Gastroesophageal sphincter (tissue), 4 donors: ENCODE measurements at regions not wholly inside any gene's neighbourhood (a gene's known extent, or its start where the extent isn't known, plus 50 kb on each side); places are given as distances from the start of the nearest gene placed in this dataset.

ENCODE experiments used
- ATAC-seq: fragments of 150-250 bp; one replicate; pipeline ENCODE4 v1.9.1; 2016; ENCODE audit warnings: mild to moderate bottlenecking, moderate library complexity
- H3K27ac ChIP-seq, 4 donors: fragments of 200-600 bp; sonication (generic) in 3 of 4; 1 replicate in 3 of 4; 2 replicates in 1 of 4; pipeline ENCODE4 v1.5.1; 2016 to 2019
- H3K27me3 ChIP-seq: fragments of 200-600 bp; sonication (generic); one replicate; pipeline ENCODE4 v1.5.1; 2019
- H3K36me3 ChIP-seq, 2 donors: fragments of 200-600 bp; sonication (generic); one replicate each; pipeline ENCODE4 v1.5.1; 2019; ENCODE audit warnings: control low read depth in 1 of 2
- H3K4me1 ChIP-seq, 3 donors: fragments of 200-600 bp; sonication (generic); 1 replicate in 2 of 3; 2 replicates in 1 of 3; pipeline ENCODE4 v1.5.1; 2016 to 2019; ENCODE audit warnings: control low read depth in 2 of 3
- H3K4me3 ChIP-seq, 2 donors: fragments of 200-600 bp; sonication (generic); one replicate each; pipeline ENCODE4 v1.5.1; 2019; ENCODE audit warnings: mild to moderate bottlenecking in 1 of 2, moderate library complexity in 1 of 2
- H3K9me3 ChIP-seq, 3 donors: fragments of 200-600 bp; sonication (generic); one replicate each; pipeline ENCODE4 v1.5.1; 2017 to 2019; ENCODE audit warnings: control low read depth in 2 of 3
- EP300 ChIP-seq: sonication (generic); formaldehyde crosslinking; IDR thresholded peaks from one replicate; pipeline ENCODE4 v1.6.1; 2017; ENCODE audit warnings: antibody characterized with exemption, mild to moderate bottlenecking
- POLR2A ChIP-seq, 2 donors: fragments of 450-650 bp; IDR thresholded peaks; one replicate each; pipeline ENCODE4 v1.6.1; 2017; ENCODE audit warnings: antibody characterized with exemption in 2 of 2, mild to moderate bottlenecking in 2 of 2, moderate library complexity in 1 of 2
- POLR2AphosphoS5 ChIP-seq: sonication (generic); formaldehyde crosslinking; IDR thresholded peaks from one replicate; pipeline ENCODE4 v1.6.1; 2017; ENCODE audit warnings: antibody characterized with exemption
- WGBS, 2 donors: methylation state at CpG; one replicate each; pipeline ENCODE4 v1.1.5; 2018; ENCODE audit warnings: low coverage in 1 of 2; 5-methylcytosine and 5-hydroxymethylcytosine counted together
- TF ChIP-seq, protein P1 (sequence below), 4 experiments: fragments of 200-600 bp in 2 of 4; fragments of 450-650 bp in 2 of 4; sonication (generic) in 1 of 4; IDR thresholded peaks; one replicate each; pipeline ENCODE4 v1.5.1; 2017 to 2019; ENCODE audit warnings: antibody characterized with exemption in 4 of 4, mild to moderate bottlenecking in 2 of 4, moderate library complexity in 2 of 4

DNA sequence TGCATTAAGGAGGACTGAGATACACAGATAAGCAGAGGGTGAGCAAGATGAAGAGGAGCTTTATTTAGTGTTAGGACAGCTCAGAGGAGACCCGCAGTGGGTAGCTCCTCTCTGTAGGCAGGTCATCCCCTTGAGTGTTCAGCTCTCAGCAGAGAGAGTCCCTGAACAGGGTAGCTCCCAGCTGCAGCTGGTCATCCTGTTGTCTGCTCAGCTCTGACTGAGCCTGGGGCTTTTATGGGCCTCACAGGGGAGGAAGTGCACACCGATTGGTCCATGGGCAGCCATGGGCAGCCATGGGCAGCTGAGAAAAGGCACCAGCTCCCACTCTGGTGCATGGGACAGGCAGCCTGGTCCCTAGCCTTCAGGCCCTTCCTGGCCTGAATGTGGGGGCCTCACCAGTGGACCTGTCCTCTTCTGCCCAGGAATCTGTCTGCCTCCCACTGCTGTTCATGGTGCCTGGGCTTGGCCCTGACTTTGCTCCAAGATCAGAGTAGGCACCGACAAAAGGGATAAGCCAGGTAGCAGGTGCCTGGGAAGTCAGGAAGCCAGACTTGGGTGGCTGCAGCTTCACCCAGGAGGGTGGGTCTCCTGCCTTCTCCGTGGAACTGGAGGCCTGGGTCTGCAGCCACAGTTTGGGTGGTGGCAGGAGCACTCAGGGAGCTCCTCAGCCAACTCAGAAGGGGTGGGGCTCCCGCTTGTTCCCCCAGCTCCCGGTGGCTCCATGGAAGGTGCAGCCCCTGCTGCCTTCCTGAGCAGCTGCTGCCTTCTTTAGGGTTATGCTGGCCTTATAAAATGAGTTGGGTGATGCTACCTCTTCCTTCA, 54.7 kb downstream of the MYEOV start:
- no peak for TF ChIP-seq EP300
- TF ChIP-seq POLR2AphosphoS5: no peak
- TF ChIP-seq, protein P1, sequence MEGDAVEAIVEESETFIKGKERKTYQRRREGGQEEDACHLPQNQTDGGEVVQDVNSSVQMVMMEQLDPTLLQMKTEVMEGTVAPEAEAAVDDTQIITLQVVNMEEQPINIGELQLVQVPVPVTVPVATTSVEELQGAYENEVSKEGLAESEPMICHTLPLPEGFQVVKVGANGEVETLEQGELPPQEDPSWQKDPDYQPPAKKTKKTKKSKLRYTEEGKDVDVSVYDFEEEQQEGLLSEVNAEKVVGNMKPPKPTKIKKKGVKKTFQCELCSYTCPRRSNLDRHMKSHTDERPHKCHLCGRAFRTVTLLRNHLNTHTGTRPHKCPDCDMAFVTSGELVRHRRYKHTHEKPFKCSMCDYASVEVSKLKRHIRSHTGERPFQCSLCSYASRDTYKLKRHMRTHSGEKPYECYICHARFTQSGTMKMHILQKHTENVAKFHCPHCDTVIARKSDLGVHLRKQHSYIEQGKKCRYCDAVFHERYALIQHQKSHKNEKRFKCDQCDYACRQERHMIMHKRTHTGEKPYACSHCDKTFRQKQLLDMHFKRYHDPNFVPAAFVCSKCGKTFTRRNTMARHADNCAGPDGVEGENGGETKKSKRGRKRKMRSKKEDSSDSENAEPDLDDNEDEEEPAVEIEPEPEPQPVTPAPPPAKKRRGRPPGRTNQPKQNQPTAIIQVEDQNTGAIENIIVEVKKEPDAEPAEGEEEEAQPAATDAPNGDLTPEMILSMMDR (IDR thresholded peaks at IDR 0.05): no peak
- TF ChIP-seq POLR2A (IDR thresholded peaks at IDR 0.05): no peak
- Histone ChIP-seq H3K36me3 (no peaks in the 10 kb centered on the region), H3K27ac (no peak overlapping the region), H3K9me3 (no peaks in the 10 kb centered on the region), H3K4me3 (no peak overlapping the region), H3K4me1 (no peaks in the 10 kb centered on the region), H3K27me3 (peaks cover 12% of the 10 kb centered on the region)
- WGBS, 2 donors: 80 to 82% methylated on average over 2 to 3 of the region's 6 CpGs
- no peak for ATAC-seq

- Histone ChIP-seq H3K27ac (no peak overlapping the region), H3K4me3 (no peak overlapping the region), H3K27me3 (peaks cover 25% of the 10 kb centered on the region), H3K9me3 (no peaks in the 10 kb centered on the region), H3K36me3 (no peaks in the 10 kb centered on the region), H3K4me1 (no peaks in the 10 kb centered on the region)
- TF ChIP-seq, protein P1 (IDR thresholded peaks at IDR 0.05): no peak
- no peak for TF ChIP-seq POLR2AphosphoS5
- TF ChIP-seq EP300: no peak
- TF ChIP-seq POLR2A (IDR thresholded peaks at IDR 0.05): no peak
- ATAC-seq: no peak
- WGBS, 2 donors: 83 to 100% methylated on average over 1 of the region's 1 CpG
These were observed 56.1 kb downstream of the MYEOV start for GRCh38 chr11:69350040-69350439.

- TF ChIP-seq POLR2AphosphoS5: no peak
- TF ChIP-seq EP300: no peak
- TF ChIP-seq, protein P1 (IDR thresholded peaks at IDR 0.05): no peak
- no peak for TF ChIP-seq POLR2A (IDR thresholded peaks at IDR 0.05)
- ATAC-seq: no peak
- Histone ChIP-seq H3K9me3 (no peaks in the 10 kb centered on the region), H3K27me3 (peaks cover 30% of the 10 kb centered on the region), H3K27ac (no peak overlapping the region), H3K4me3 (no peak overlapping the region), H3K4me1 (no peaks in the 10 kb centered on the region), H3K36me3 (no peaks in the 10 kb centered on the region)
These were observed 56.6 kb downstream of the MYEOV start for GRCh38 chr11:69350596-69350995.

GRCh38 chr11:69351460-69351859, 57.5 kb downstream of the MYEOV start:
- H3K4me3 ChIP-seq: no peak overlapping the region
- peaks cover 35% of the 10 kb centered on the region for H3K27me3 ChIP-seq
- no peaks in the 10 kb centered on the region for H3K36me3 ChIP-seq
- no peaks in the 10 kb centered on the region for H3K9me3 ChIP-seq
- H3K27ac ChIP-seq: no peak overlapping the region
- no peaks in the 10 kb centered on the region for H3K4me1 ChIP-seq
- ATAC-seq: no peak
- TF ChIP-seq POLR2A (IDR thresholded peaks at IDR 0.05): no peak
- no peak for TF ChIP-seq POLR2AphosphoS5
- TF ChIP-seq, protein P1 (IDR thresholded peaks at IDR 0.05): no peak

- no peak for ATAC-seq
- TF ChIP-seq EP300 (no peak), POLR2AphosphoS5 (no peak), POLR2A (IDR thresholded peaks at IDR 0.05) (no peak)
- TF ChIP-seq, protein P1 (IDR thresholded peaks at IDR 0.05): no peak
These were observed 58.2 kb downstream of the MYEOV start for GRCh38 chr11:69352166-69352565.

More at GRCh38 chr11:69352166-69352565, 58.2 kb downstream of the MYEOV start:
- Histone ChIP-seq H3K27ac (no peak overlapping the region), H3K4me1 (no peaks in the 10 kb centered on the region), H3K9me3 (no peaks in the 10 kb centered on the region), H3K27me3 (peaks cover 41% of the 10 kb centered on the region), H3K36me3 (no peaks in the 10 kb centered on the region), H3K4me3 (no peak overlapping the region)
- 100% methylated on average over 1 to 2 of the region's 2 CpGs for WGBS, 2 donors
